GM23338 (cell line): ENCODE measurements at regions not wholly inside any gene's neighbourhood (a gene's known extent, or its start where the extent isn't known, plus 50 kb on each side); places are given as distances from the start of the nearest gene placed in this dataset.

Experiments
- ATAC-seq: fragments of 200-7000 bp; cut with Tn5 transposase; 3 replicates; pipeline ENCODE4 v1.9.1; 2020
- DNase-seq: peaks from one replicate; pipeline ENCODE4 v3.0.0-alpha.2; 2015; ENCODE audit warnings: low spot score
- H2AFZ ChIP-seq: fragments of 200-600 bp; sonication (generic); 2 replicates; pipeline ENCODE4 v1.8.0; 2016; ENCODE audit warnings: antibody characterized with exemption, mild to moderate bottlenecking, moderate library complexity
- H3F3A ChIP-seq: fragments of 200-600 bp; sonication (generic); replicated peaks from 2 replicates; pipeline ENCODE4 v1.8.0; 2017; ENCODE audit warnings: antibody characterized with exemption, mixed run types, low read depth
- H3K27ac ChIP-seq: fragments of 200-600 bp; sonication (generic); 2 replicates; pipeline ENCODE4 v1.6.1; 2016; ENCODE audit warnings: low read depth
- H3K27me3 ChIP-seq: fragments of 200-600 bp; sonication (generic); 2 replicates; pipeline ENCODE4 v1.8.0; 2016; ENCODE audit warnings: mild to moderate bottlenecking, mixed run types, moderate library complexity; ENCODE audit not compliant: insufficient read depth
- H3K36me3 ChIP-seq: fragments of 200-600 bp; sonication (generic); 2 replicates; pipeline ENCODE4 v1.8.0; 2016; ENCODE audit warnings: mild to moderate bottlenecking; ENCODE audit not compliant: insufficient read depth
- H3K4me1 ChIP-seq: fragments of 200-600 bp; sonication (generic); 2 replicates; pipeline ENCODE4 v1.8.0; 2016; ENCODE audit warnings: mild to moderate bottlenecking, moderate library complexity; ENCODE audit not compliant: insufficient read depth
- H3K4me2 ChIP-seq: fragments of 200-600 bp; sonication (generic); 2 replicates; pipeline ENCODE4 v1.7.1; 2017; ENCODE audit warnings: mixed run types
- H3K4me3 ChIP-seq: fragments of 200-600 bp; sonication (generic); 2 replicates; pipeline ENCODE4 v1.6.1; 2016; ENCODE audit warnings: mixed run types
- H3K79me2 ChIP-seq: fragments of 200-600 bp; sonication (generic); replicated peaks from 2 replicates; pipeline ENCODE4 v1.8.0; 2017; ENCODE audit warnings: mild to moderate bottlenecking; ENCODE audit not compliant: insufficient read depth
- H3K9me2 ChIP-seq: fragments of 200-600 bp; sonication (generic); 2 replicates; pipeline ENCODE4 v1.8.0; 2017; ENCODE audit not compliant: insufficient read depth
- H4K20me1 ChIP-seq: fragments of 200-600 bp; sonication (generic); replicated peaks from 2 replicates; pipeline ENCODE4 v1.8.0; 2017; ENCODE audit warnings: mild to moderate bottlenecking; ENCODE audit not compliant: insufficient read depth
- H3K27ac Mint-ChIP-seq: 2 replicates; pipeline ENCODE4 v1.8.0; 2020; ENCODE audit warnings: inconsistent platforms, mild to moderate bottlenecking, moderate library complexity, mixed read lengths
- H3K27me3 Mint-ChIP-seq: 3 replicates; pipeline ENCODE4 v1.8.0; 2022; ENCODE audit warnings: low read depth, mild to moderate bottlenecking, moderate library complexity, mixed read lengths, inconsistent platforms; ENCODE audit not compliant: insufficient read depth, poor library complexity
- H3K36me3 Mint-ChIP-seq: 3 replicates; pipeline ENCODE4 v1.8.0; 2021; ENCODE audit warnings: low read depth, mild to moderate bottlenecking, inconsistent platforms, moderate library complexity, mixed read lengths
- H3K4me1 Mint-ChIP-seq: 3 replicates; pipeline ENCODE4 v1.8.0; 2020; ENCODE audit warnings: mild to moderate bottlenecking, inconsistent platforms, mixed read lengths
- H3K4me3 Mint-ChIP-seq: 3 replicates; pipeline ENCODE4 v1.8.0; 2021; ENCODE audit warnings: moderate library complexity, mild to moderate bottlenecking, inconsistent platforms, mixed read lengths
- H3K9me3 Mint-ChIP-seq: 3 replicates; pipeline ENCODE4 v1.8.0; 2020; ENCODE audit warnings: moderate library complexity, mild to moderate bottlenecking, inconsistent platforms, mixed read lengths
- CREB1 ChIP-seq: fragments of 250-450 bp; sonication (Bioruptor Pico); IDR thresholded peaks from 2 replicates; pipeline ENCODE4 v1.5.0; 2020; ENCODE audit warnings: low read depth, mild to moderate bottlenecking, moderate library complexity
- EZH2 ChIP-seq: fragments of 200-600 bp; sonication (generic); IDR thresholded peaks from one replicate; pipeline ENCODE4 v1.8.0; 2017; ENCODE audit warnings: antibody characterized with exemption, mild to moderate bottlenecking, low read depth; ENCODE audit not compliant: unreplicated experiment
- EZH2phosphoT487 ChIP-seq: fragments of 200-600 bp; sonication (generic); IDR thresholded peaks from one replicate; pipeline ENCODE4 v1.8.1; 2018; ENCODE audit warnings: antibody characterized with exemption; ENCODE audit not compliant: unreplicated experiment
- JUNB ChIP-seq: IDR thresholded peaks from one replicate; pipeline ENCODE4 v1.6.1; 2016; ENCODE audit warnings: antibody characterized with exemption; ENCODE audit not compliant: unreplicated experiment
- STAT1 ChIP-seq: IDR thresholded peaks from one replicate; pipeline ENCODE4 v1.6.1; 2016; ENCODE audit warnings: antibody characterized with exemption; ENCODE audit not compliant: unreplicated experiment
- ZNF114 ChIP-seq: fragments of 250-450 bp; sonication (Bioruptor Pico); IDR thresholded peaks from 2 replicates; pipeline ENCODE4 v1.5.0; 2020; ENCODE audit warnings: mild to moderate bottlenecking, moderate library complexity
- ZNF331 ChIP-seq: fragments of 250-450 bp; sonication (Bioruptor Pico); IDR thresholded peaks from 2 replicates; pipeline ENCODE4 v1.5.0; 2020; ENCODE audit warnings: low read depth, mild to moderate bottlenecking, moderate library complexity
- TF ChIP-seq, protein P1 (sequence below): fragments of 250-450 bp; sonication (Bioruptor Pico); IDR thresholded peaks from 2 replicates; pipeline ENCODE4 v1.5.0; 2020; ENCODE audit warnings: mild to moderate bottlenecking, moderate library complexity
- TF ChIP-seq, protein P2 (sequence below), 2 experiments: fragments of 200-600 bp in 1 of 2; sonication (generic) in 1 of 2; conservative IDR thresholded peaks; 2 replicates each; pipeline versions ENCODE4 v1.5.1 to v1.6.1; 2016 to 2017; ENCODE audit warnings: antibody characterized with exemption in 2 of 2, low read depth in 2 of 2, mild to moderate bottlenecking in 2 of 2, moderate library complexity in 1 of 2
- TF ChIP-seq, protein P3 (sequence below): IDR thresholded peaks from one replicate; pipeline ENCODE4 v1.6.1; 2018; ENCODE audit warnings: antibody characterized with exemption; ENCODE audit not compliant: unreplicated experiment

DNA sequence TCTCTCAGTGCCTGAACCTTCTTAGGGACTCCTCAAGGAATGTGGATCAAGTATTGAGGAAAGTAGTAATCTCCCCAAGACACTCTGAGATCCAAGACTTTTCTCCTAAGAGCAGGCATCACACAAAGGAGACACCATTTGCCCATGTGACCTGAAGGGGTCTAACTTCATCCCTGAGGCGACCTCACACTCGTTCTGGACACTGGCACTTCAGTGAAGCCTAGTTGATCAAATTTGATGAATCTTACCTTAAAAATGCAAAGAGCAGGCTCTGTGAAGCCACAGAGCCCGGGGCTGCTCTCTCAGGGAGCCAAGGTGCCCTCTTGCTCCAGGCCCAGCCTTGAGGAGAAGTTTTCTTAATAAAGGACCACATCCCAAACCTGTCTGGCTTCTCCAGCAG, 64.3 kb downstream of the SCN11A start:
- no peak overlapping the region for H2AFZ ChIP-seq

DNA sequence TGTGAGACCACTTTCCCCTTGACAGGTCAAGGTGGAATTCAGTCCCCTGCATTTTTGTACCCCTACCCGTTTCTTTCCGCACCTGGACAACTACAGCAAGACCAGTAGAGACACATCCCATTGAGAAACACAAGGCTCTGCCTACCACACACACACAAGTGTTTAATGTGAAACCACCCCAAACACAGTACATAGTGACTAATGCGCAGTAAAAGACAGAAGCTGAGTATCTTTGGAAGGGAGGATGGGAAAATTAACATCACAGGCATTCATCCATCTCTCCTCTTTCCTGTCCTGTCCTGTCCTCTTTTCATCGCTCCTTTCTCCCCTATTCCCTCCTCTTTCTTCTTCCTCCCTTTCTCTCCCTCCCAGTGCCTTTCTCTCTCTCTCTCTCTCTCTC, 64.8 kb downstream of the SCN11A start:
- Mint-ChIP-seq H3K27ac (no peak overlapping the region), H3K36me3 (no peaks in the 10 kb centered on the region; the same call in 2 of the 3 replicates), H3K4me1 (peaks cover 15% of the 10 kb centered on the region), H3K4me3 (no peak overlapping the region), H3K9me3 (peaks cover 3% of the 10 kb centered on the region; the same call in 1 of the 3 replicates), H3K27me3 (peaks cover 4% of the 10 kb centered on the region)
- Histone ChIP-seq H3K9me2 (no peaks in the 10 kb centered on the region), H3F3A (no peaks in the 10 kb centered on the region), H3K27me3 (no peaks in the 10 kb centered on the region), H3K36me3 (no peaks in the 10 kb centered on the region), H3K79me2 (no peaks in the 10 kb centered on the region), H3K27ac (no peak overlapping the region), H3K4me2 (no peak overlapping the region), H2AFZ (no peak overlapping the region), H4K20me1 (no peaks in the 10 kb centered on the region), H3K4me3 (no peak overlapping the region), H3K4me1 (peaks cover 20% of the 10 kb centered on the region)
- DNase-seq (no peak), ATAC-seq (no peak)
- TF ChIP-seq EZH2phosphoT487: no peak
- TF ChIP-seq, protein P1, sequence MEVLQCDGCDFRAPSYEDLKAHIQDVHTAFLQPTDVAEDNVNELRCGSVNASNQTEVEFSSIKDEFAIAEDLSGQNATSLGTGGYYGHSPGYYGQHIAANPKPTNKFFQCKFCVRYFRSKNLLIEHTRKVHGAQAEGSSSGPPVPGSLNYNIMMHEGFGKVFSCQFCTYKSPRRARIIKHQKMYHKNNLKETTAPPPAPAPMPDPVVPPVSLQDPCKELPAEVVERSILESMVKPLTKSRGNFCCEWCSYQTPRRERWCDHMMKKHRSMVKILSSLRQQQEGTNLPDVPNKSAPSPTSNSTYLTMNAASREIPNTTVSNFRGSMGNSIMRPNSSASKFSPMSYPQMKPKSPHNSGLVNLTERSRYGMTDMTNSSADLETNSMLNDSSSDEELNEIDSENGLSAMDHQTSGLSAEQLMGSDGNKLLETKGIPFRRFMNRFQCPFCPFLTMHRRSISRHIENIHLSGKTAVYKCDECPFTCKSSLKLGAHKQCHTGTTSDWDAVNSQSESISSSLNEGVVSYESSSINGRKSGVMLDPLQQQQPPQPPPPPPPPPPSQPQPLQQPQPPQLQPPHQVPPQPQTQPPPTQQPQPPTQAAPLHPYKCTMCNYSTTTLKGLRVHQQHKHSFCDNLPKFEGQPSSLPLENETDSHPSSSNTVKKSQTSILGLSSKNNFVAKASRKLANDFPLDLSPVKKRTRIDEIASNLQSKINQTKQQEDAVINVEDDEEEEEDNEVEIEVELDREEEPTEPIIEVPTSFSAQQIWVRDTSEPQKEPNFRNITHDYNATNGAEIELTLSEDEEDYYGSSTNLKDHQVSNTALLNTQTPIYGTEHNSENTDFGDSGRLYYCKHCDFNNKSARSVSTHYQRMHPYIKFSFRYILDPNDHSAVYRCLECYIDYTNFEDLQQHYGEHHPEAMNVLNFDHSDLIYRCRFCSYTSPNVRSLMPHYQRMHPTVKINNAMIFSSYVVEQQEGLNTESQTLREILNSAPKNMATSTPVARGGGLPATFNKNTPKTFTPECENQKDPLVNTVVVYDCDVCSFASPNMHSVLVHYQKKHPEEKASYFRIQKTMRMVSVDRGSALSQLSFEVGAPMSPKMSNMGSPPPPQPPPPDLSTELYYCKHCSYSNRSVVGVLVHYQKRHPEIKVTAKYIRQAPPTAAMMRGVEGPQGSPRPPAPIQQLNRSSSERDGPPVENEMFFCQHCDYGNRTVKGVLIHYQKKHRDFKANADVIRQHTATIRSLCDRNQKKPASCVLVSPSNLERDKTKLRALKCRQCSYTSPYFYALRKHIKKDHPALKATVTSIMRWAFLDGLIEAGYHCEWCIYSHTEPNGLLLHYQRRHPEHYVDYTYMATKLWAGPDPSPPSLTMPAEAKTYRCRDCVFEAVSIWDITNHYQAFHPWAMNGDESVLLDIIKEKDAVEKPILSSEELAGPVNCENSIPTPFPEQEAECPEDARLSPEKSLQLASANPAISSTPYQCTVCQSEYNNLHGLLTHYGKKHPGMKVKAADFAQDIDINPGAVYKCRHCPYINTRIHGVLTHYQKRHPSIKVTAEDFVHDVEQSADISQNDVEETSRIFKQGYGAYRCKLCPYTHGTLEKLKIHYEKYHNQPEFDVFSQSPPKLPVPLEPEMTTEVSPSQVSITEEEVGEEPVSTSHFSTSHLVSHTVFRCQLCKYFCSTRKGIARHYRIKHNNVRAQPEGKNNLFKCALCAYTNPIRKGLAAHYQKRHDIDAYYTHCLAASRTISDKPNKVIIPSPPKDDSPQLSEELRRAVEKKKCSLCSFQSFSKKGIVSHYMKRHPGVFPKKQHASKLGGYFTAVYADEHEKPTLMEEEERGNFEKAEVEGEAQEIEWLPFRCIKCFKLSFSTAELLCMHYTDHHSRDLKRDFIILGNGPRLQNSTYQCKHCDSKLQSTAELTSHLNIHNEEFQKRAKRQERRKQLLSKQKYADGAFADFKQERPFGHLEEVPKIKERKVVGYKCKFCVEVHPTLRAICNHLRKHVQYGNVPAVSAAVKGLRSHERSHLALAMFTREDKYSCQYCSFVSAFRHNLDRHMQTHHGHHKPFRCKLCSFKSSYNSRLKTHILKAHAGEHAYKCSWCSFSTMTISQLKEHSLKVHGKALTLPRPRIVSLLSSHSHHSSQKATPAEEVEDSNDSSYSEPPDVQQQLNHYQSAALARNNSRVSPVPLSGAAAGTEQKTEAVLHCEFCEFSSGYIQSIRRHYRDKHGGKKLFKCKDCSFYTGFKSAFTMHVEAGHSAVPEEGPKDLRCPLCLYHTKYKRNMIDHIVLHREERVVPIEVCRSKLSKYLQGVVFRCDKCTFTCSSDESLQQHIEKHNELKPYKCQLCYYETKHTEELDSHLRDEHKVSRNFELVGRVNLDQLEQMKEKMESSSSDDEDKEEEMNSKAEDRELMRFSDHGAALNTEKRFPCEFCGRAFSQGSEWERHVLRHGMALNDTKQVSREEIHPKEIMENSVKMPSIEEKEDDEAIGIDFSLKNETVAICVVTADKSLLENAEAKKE (CRISPR knock-in tag): no peak
- TF ChIP-seq JUNB: no peak

More for the DNA sequence above, 64.3 kb downstream of the SCN11A start:
- Histone ChIP-seq H3K79me2 (no peaks in the 10 kb centered on the region), H3K4me2 (no peak overlapping the region), H3K27ac (no peak overlapping the region), H4K20me1 (no peaks in the 10 kb centered on the region), H3F3A (no peaks in the 10 kb centered on the region), H3K27me3 (no peaks in the 10 kb centered on the region), H3K36me3 (no peaks in the 10 kb centered on the region), H3K4me3 (no peak overlapping the region), H3K9me2 (no peaks in the 10 kb centered on the region), H3K4me1 (peaks cover 20% of the 10 kb centered on the region)
- peaks cover 18% of the 10 kb centered on the region for H3K4me1 Mint-ChIP-seq
- H3K36me3 Mint-ChIP-seq: no peaks in the 10 kb centered on the region; the same call in 2 of the 3 replicates
- no peak overlapping the region for H3K27ac Mint-ChIP-seq
- DNase-seq (no peak), ATAC-seq (no peak)
- peaks cover 4% of the 10 kb centered on the region for H3K27me3 Mint-ChIP-seq
- H3K4me3 Mint-ChIP-seq: no peak overlapping the region
- TF ChIP-seq CREB1 (CRISPR knock-in tag) (no peak), ZNF331 (no peak), ZNF114 (no peak), STAT1 (no peak), EZH2 (no peak)
- TF ChIP-seq, protein P2, sequence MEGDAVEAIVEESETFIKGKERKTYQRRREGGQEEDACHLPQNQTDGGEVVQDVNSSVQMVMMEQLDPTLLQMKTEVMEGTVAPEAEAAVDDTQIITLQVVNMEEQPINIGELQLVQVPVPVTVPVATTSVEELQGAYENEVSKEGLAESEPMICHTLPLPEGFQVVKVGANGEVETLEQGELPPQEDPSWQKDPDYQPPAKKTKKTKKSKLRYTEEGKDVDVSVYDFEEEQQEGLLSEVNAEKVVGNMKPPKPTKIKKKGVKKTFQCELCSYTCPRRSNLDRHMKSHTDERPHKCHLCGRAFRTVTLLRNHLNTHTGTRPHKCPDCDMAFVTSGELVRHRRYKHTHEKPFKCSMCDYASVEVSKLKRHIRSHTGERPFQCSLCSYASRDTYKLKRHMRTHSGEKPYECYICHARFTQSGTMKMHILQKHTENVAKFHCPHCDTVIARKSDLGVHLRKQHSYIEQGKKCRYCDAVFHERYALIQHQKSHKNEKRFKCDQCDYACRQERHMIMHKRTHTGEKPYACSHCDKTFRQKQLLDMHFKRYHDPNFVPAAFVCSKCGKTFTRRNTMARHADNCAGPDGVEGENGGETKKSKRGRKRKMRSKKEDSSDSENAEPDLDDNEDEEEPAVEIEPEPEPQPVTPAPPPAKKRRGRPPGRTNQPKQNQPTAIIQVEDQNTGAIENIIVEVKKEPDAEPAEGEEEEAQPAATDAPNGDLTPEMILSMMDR (conservative IDR thresholded peaks at IDR 0.05; ENCODE audit: low read depth in 2 of 2): no peak
- TF ChIP-seq, protein P3, sequence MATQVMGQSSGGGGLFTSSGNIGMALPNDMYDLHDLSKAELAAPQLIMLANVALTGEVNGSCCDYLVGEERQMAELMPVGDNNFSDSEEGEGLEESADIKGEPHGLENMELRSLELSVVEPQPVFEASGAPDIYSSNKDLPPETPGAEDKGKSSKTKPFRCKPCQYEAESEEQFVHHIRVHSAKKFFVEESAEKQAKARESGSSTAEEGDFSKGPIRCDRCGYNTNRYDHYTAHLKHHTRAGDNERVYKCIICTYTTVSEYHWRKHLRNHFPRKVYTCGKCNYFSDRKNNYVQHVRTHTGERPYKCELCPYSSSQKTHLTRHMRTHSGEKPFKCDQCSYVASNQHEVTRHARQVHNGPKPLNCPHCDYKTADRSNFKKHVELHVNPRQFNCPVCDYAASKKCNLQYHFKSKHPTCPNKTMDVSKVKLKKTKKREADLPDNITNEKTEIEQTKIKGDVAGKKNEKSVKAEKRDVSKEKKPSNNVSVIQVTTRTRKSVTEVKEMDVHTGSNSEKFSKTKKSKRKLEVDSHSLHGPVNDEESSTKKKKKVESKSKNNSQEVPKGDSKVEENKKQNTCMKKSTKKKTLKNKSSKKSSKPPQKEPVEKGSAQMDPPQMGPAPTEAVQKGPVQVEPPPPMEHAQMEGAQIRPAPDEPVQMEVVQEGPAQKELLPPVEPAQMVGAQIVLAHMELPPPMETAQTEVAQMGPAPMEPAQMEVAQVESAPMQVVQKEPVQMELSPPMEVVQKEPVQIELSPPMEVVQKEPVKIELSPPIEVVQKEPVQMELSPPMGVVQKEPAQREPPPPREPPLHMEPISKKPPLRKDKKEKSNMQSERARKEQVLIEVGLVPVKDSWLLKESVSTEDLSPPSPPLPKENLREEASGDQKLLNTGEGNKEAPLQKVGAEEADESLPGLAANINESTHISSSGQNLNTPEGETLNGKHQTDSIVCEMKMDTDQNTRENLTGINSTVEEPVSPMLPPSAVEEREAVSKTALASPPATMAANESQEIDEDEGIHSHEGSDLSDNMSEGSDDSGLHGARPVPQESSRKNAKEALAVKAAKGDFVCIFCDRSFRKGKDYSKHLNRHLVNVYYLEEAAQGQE: no peak
- H3K9me3 Mint-ChIP-seq: peaks cover 3% of the 10 kb centered on the region; the same call in 1 of the 3 replicates
